ENCODE measurements at regions not wholly inside any gene's neighbourhood (a gene's known extent, or its start where the extent isn't known, plus 50 kb on each side); places are given as distances from the start of the nearest gene placed in this dataset.
A peak's percentile ranks its signal among the peaks of the same experiment; 100 is the strongest.

DNA sequence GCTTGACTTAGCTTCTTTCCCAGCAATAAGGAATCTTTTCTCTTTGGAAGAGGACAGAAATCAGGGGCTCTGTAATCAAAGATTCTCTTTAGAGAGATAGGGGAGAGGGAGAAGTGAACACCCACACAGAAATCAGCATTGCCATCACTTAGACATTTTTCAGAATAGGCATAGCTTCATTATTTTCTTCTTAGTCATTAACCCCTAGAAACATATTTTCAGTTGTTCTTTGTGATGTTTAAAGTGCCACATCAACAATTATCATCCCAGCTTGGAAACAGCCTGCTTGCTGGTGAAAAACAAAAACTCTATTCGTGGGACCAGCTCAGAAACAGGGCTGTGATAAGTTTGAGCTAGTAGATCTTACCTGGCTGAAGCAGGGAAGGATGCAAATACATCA is 88.3 kb upstream of the SLC44A3 start:
- DNase-seq = no peak

DNA sequence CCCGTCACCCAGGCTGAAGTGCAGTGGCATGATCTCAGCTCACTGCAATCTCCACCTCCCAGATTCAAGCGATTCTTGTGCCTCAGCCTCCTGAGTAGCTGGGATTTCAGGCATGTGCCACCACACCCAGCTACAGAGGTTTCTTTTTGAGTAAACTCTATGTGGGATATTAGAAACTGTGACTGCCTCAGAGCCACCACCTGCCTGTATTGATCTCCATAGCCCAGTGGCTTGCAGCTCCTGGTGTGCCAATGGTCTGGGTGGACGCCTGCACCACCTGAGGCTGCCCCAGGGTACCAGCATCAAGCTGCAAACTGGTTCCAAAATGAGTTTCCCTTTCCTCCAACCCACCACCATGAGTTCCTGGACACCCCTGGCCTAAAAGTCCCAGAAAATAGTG is 89.7 kb upstream of the SLC44A3 start:
- no peak for DNase-seq

DNA sequence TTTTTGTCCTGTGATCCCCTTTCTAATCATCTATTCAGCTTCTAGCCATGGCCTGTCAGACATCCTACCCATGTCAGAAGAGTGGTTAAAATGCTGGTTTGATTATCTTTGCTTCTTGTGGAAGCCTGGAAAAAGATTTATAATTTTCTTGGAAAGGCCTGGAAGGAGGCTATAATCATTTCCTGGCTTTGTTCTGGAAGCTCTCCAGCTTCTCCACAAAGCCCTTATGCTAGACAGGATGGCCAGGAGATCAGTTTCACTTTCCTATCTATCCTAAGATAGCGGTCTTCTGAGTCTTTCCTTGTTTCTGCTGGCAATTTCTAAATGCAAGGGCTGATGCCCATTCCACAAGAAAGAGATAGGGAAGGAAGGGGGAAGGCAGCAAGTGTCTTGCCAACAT is 90.9 kb upstream of the SLC44A3 start:
- DNase-seq = no peak

DNA sequence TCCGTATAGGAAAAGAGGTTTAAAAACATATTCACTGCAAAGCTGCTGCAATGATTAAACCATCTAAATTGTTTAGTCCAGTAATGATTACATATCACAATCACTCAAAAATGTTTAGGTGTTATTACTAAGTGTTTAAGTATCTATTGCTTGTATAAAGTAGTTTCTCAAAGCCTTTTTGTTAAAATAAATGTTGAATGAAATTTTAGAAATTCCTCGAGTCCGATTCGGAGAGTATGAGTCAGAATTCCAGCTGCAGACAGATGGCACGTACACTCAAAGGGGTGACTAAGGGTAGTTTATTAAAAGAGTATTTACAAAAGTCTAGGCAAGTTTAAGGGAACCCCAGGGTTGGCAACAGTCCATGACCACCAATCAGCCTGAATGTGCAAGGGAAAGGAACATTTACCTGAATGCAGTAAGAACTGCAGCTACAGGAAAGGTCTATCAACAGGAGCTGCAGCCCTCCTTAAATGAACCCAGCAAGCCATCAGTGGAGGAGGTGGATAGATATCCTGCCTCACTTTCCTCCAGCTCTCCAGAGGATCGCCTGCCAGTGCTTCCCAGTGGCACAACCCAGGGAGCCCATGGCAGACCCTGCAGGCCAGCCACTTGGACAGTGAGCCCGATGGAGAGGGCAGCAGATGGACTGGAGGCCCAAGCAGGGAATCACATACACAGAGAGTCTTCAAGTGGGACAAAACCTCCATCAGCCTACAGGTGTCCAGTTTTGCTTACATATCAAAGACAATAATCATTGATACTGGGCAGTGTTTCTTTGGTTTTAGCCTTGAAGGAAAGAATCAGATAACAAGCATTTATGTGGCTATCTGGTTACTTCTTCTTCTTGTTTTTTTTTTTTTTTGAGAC is 92.1 kb upstream of the SLC44A3 start:
- DNase-seq = no peak

DNA sequence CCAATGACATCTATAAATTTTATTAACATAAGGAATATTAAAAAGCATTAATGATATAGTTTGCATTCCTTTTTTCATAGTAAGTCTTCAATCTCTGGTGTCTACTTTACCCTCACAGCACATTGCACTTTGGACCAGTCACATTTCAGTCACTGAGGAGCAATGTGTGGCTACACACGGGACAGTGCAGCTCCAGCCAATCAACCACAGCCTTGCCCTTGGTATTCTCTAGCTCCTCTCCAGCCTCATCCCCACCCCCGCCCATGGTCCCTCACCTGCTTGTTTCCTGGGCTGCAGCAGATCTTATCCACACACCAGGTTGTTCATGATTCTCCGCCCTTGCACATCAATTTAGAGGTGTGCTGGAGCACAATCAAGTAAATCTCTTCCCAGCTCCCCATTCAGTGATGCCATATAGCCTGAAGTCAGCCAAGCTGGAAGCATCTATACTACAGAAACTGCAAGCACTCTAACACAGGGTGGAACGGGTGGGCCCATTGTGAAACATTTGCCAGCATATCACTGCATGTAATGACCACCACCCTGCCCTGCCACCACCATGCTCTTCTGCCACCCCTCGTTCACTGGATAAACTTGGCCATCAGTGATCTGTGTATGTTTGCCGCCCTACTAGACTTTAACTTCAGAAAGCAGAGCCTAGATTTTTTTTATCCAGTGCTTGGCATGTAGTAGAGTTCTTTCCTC is 93.0 kb upstream of the SLC44A3 start:
- no peak for DNase-seq

DNA sequence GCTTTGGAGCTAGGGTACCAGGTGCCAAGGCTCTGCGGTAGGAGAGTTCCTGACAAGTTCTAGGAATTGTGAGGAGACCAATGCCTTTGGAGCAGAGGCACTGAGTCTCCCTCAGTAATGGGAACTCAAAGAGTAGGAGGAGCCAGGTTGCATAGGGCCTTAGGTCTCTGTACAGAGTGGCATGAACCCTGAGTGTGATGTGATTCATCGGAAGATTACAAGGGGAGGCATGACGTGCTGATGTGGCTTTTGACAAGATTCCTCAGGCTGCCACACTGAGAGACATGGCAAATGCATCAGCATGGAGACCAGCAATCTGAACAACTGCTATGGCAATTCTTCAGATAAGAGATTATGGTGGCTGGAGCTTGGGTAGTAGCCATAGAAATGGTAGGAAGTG is 94.6 kb upstream of the SLC44A3 start:
- no peak for DNase-seq

DNA sequence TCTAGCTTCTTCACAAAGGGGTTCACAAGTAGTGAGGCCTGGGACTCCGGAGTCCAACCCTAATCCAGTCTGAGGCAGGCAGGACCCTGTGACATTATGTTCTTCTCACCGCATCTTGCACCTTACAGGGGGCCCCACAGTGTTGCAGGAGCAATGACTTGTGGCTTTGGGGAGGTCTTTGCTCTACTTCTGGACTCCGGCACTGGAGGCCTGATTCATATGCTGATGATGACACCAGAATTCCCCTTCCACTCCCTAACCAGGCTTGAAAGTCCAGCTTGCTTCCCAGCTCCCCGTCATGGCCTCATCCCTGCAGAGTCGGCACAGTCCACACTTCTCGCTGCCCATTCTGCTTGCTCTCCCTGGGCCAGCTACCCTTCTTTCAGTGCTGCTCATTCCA is 96.3 kb upstream of the SLC44A3 start:
- DNase-seq = no peak

DNA sequence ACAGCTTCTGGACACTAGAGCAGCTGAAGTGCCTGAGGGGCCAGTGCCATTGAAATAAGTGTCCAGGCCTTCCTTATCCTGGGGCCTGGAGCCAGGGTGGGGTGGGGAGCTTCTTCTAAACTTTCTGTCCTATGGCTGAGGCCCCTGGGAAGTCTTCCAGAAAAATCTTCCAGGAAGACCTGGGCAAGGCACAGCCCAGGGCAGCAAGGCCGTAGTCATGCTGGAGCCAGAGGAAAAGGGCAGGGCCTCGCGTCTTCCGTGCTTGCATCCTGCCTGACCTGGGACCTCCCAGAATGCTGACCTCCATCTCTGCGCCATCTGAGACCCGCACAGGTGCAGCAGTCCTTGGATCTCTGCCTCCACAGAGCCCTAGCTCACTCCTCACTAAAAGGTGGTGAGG is 96.7 kb upstream of the SLC44A3 start:
- DNase-seq = no peak

DNA sequence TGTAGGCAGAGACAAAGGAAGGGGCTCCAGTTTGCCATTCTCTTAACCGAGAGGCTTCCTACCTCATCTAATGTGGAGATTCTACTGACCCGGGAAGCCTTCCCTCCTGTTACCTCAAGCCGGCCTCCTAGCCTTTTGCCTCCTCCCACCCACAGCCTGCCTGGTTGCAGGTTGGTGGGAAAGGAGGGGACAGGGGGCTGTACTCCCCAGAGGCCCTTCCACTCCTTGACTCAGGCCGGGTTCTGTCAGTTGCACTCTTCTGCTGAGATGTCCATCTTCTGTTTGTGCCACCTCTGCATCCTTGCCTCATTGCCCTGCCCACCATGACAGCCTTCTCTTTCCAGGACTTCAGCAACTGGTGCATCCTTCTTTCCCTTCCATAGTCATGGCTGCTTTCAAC is 98.0 kb upstream of the SLC44A3 start:
- DNase-seq = no peak

DNA sequence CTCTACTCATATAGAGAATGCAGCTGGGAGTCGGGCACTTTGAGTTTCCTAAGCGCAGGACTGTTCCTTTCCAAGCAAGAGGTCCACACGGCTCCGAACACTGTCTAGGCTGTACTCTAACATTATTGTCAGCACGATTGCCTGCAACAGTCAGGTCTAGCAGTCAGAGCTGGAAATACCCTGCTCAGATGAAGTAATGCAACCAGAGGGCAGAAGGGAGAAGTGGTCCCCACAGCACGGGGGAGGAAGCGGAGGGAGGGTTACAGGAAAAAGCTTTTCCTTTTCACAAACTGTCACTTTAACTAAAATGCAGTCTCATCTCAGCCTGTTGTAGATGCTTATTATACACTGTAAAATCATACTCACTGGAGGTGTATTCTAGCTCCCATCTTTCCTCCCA is 98.9 kb upstream of the SLC44A3 start:
- DNase-seq = no peak

DNA sequence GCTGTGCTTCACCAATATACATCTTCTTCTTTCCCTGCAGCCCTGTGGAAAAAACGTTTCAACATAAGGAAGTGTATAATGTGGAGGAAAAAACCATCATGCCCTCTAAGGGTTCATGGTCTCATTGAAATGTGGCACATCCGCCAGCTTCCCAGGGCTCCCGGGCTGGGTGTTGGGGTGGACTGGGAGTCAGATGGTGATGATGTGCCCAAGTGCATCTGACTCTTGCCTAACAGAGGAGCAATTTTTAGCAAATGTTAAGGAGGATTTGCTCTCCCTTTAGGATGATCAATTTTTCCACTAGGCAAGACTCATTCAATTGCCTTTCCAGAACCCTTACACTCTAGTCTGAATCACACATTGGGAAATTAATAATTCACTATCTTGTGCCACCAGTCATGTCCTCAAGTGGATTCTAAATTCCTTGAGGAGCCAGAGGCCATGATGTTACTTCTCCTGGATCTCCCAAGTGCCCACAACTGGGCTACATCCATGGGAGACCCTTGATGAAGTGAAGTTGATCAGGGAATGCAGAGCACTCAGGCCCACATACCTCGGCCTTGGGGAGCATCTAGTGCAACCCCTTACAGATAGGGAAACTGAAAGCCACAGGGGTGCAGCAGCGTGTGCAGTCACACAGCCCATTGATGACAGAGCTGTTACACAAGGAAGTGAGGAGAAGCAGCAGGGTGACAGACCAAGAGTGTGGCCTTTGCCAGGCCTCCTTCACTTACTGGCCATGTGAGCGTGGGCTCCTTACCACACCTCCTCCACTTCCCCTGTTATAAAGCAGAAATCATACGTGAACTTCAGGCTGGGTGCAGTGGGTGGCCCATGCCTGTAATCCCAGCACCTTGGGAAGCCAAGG is 100.0 kb upstream of the SLC44A3 start:
- DNase-seq = peak; percentile 5

DNA sequence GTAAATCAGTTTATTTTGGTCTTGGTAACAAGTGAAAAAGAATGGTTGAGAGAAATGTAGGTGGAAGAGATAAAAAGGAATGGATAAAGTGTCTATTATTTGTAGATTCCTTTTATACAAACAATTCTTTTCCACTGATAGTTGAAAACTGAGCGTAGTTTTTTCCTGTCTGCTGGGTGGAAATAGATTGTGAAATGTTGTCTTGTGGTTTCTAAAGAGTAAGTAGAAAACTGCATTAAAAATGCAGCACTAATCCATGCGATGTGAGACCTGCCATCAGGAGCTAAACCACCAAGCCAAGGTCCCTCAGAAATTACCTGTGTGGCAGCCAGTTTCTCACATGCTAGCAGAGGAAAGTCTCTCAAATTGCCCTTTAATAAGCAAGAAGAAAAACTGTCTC is 103.2 kb upstream of the SLC44A3 start:
- DNase-seq = no peak

DNA sequence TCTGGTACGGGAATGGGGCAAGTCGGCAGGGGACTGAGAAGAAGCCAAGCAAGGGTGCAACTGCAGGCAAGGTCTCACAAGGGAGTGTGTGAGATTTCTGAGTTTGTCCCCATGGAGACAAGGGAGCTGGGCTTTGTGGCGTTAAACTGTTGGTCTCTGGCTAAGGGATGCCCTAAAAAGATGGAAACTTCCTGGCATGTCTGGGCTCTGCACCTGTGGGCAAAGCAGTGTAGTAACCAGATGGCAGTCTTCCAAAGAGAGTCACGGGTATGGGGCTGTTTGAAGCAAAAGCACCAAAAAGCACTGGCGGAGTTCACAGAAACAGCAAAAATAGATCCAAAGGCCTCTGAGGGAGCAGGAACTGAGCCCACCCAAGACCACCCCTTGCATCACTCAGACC is 104.8 kb upstream of the SLC44A3 start:
- no peak for DNase-seq

DNA sequence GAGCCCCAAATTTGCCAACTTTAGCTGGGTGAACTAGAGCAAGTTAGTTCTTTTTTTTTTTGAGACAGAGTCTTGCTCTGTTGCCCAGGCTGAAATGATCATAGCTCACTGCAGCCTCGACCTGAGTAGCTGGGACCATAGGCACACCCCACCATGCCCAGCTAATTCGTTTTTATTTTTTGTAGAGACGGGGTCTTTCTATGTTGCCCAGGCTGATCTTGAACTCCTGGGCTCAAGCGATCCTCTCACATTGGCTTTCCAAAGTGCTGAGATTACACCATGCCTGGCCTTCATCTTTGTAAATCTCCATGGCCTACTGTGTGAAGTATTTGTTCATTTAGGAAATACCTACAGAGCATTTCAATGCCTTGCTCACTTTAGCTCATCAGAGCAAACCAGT is 105.6 kb upstream of the SLC44A3 start:
- DNase-seq = no peak

DNA sequence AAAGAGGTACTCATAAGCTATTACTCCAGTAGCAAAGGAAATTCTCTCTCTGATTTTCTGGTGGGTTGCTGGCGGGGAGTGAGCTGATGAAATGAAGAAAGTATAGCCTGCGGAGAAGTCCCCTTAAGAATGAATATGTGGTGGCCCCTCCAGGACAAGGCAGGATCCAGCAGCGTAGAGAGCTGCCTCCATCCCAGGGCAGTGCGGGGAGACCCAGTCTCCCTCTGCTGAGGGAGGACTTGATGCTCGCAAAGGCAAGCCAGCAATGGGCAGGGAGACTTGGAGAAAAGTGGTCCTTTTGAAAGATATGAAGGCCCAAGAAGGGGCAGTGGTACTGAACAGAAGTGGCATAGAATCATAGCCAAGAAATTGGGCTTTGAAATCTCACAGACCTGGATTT is 106.0 kb upstream of the SLC44A3 start:
- DNase-seq = no peak

DNA sequence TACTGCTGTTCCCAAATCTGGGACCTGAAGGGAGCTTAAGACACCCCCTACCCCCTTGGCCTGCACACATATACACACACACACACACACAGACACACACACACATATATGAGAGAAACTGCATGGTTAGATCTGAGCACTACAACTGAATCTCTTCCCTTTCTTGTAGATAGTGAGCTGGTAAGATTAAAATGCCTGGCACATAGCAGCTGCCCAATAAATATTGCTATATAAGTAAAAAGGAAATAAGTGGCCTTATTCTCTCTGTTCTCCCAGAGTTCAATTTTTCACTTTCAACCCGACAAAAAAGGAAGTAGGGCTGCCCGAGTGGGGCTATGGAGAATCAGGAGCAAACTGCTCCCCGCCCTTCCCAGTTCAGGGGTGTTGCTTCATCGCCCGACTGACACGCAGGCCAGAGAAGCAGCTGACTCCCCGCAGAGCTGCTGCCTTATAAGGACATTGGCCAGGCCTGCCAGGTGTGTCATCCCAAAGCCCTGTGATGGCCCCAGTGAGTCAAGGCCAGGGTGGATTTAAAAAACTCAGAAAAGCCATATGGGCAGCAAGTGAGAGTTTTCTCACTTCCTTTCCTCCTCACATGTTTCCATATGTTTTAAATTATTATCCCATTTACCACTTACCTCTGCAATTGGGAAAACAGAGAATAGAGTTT is 106.5 kb upstream of the SLC44A3 start:
- DNase-seq = peak; percentile 1

DNA sequence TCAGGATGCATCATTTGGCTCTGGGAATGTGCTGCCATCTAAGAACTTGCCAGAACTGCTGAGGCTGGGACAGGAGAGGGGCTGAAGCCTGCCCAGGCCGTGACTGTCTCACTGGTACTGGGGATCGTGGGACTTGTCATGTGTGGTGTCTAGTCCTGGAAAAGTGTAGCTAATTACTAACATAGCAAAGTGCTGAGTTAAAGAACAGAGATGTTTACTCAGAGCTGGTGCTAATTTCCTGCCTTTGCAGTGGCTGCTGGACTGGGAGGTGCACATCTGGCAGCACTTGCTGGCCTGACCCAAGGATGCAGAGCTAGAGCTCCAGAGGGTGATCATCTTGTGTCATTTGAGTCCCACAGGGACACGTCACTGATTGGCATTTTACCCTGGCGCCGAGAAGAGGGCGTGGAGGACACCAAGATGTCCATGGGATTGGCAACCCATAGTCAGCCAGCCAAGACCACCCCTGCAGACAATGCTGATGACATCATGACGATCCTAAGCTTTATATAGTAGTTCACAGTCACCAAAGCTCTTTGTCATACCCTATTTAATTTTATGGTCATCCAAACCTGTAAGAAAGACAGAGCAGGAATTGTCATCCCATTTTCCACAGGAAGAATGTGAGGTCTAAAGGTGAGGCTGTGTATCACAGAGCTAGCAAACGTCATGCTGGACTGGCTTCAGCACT is 110.1 kb upstream of the SLC44A3 start:
- DNase-seq = no peak

DNA sequence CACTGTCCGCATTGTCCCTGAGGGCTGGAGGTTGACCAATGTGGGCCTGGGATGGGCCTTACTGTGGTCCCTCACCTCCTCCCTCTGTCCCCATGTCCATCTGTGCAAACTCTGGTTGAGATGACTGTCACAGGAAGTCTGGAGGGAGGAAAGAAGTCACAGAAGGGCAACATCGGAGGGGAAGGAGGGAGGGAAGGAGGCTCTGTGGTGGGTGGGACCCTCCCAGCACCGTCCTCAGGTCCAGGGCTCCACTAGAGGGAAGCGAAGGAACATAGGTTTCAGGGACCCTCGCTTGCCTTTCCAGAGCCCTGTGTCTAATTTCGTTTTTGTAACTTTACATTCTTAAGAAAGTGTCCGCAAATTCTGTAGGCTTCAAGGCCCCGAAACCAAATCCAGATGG is 111.3 kb upstream of the SLC44A3 start:
- no peak for DNase-seq

DNA sequence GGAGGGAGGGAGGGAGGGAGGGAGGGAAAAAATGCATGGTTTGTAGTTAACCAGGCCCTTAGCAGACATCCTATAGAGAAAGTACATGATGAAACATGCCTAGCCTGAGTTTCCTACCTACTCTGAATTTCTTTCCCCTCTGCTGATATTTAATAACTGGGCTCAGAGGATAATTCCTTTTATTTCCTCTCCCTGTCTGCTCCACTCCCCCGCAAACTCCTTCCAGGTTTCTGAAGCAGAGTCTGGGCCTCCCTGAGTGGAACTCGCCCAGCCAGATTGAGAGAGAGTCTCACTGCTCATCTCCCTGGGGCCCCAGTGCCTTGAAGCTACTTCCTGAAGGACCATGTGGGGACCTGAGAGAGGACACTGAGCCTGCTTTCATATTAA is 111.9 kb upstream of the SLC44A3 start:
- DNase-seq = no peak

DNA sequence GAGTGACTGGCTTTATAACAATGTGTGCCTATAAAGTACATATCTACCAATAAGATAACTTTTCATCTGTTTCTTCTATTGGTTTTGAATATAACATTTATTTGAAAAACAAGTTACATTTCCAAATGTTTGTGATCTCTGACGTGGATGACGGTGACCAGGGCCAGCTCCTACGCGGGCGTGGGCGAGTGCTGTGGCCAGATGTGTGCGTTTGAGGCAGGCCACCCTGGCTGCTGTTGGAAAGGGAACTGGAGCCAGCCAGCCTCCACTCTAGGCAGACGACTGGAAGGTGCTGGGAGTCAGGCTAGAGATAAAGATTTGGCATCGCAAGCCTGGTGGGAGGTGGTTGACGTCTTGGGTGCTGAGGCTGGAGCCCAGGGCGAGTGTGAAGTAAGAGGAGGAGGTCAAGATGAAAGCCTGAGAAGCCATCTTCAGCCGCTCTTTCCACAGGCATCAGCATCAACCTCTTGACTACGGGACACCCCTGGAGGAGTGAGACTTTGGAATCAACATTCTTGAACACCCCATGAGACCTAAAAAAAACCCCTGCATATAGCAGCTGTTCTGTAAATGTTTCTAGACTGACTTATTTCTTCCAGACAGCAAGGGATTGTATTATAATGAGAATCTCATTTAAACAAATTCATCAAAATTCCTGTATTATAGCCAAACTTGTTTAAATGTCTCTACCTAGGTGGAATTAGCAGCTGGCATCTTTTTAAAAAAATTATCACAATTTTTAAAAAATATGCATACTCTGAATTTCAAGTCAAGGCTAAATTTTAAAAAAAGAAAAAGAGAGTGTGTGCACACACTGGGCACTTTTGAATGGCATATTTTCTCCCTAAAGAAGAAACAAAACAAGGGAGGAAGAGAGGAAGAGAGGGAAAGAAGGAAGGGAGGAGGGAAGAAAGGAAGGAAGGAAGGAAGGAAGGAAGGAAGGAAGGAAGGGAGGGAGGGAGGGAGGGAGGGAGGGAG is 112.5 kb upstream of the SLC44A3 start:
- DNase-seq = no peak

DNA sequence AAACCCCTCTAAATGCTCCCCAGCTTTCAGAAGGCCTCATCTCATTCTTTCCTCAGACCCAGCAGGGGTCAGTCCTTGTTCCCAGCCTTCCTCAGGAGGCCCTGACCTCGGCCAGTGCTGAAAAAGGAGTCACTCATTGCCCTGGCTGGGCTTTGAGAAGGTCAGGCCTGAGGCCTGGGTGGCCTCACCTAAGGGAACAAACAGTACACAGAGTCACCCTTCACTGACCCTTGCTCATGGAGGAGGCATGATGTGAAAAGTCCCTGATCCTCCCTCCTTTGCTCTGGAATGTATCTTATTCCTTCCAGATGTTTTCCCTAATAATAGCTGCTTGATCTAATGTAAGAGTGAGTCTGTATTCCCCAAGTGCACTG is 117.7 kb upstream of the SLC44A3 start:
- no peak for DNase-seq
